Suprapubic skin (tissue), 3 donors: ENCODE measurements at regions not wholly inside any gene's neighbourhood (a gene's known extent, or its start where the extent isn't known, plus 50 kb on each side); places are given as distances from the start of the nearest gene placed in this dataset.

ENCODE experiments used
- POLR2A ChIP-seq, 2 donors: fragments of 450-650 bp; IDR thresholded peaks; one replicate each; pipeline ENCODE4 v1.6.1; 2017; ENCODE audit warnings: antibody characterized with exemption in 2 of 2, mild to moderate bottlenecking in 2 of 2, moderate library complexity in 2 of 2
- TF ChIP-seq, protein P1 (sequence below), 2 donors: fragments of 200-600 bp in 1 of 2; fragments of 450-650 bp in 1 of 2; sonication (generic) in 1 of 2; IDR thresholded peaks; one replicate each; pipeline ENCODE4 v1.5.1; 2016 to 2019; ENCODE audit warnings: antibody characterized with exemption in 2 of 2, mild to moderate bottlenecking in 1 of 2, moderate library complexity in 1 of 2

DNA sequence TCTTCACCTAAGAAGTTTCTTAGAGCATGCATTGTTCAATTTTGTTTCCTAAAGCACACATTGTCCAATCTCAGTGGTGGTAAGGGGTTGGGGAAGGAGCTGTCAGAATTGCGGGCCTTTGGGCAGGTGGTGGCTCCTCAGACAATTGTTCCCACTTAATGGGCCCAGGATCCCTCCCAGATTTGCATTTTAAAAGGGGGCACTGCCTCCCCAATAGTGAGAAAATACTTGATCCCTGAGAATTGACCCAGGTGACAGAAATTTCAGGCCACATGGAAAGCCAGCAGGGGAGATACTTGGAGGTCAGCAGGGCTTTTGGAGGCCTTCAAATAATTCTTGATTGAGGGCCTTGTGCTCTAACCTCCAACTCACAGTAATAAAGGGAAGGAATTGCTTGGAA, 217.1 kb downstream of the ZNF674 start:
- TF ChIP-seq POLR2A (IDR thresholded peaks at IDR 0.05), result no peak
- TF ChIP-seq, protein P1, sequence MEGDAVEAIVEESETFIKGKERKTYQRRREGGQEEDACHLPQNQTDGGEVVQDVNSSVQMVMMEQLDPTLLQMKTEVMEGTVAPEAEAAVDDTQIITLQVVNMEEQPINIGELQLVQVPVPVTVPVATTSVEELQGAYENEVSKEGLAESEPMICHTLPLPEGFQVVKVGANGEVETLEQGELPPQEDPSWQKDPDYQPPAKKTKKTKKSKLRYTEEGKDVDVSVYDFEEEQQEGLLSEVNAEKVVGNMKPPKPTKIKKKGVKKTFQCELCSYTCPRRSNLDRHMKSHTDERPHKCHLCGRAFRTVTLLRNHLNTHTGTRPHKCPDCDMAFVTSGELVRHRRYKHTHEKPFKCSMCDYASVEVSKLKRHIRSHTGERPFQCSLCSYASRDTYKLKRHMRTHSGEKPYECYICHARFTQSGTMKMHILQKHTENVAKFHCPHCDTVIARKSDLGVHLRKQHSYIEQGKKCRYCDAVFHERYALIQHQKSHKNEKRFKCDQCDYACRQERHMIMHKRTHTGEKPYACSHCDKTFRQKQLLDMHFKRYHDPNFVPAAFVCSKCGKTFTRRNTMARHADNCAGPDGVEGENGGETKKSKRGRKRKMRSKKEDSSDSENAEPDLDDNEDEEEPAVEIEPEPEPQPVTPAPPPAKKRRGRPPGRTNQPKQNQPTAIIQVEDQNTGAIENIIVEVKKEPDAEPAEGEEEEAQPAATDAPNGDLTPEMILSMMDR (IDR thresholded peaks at IDR 0.05), result no peak
